HepG2 (cell line): ENCODE measurements at regions not wholly inside any gene's neighbourhood (a gene's known extent, or its start where the extent isn't known, plus 50 kb on each side); places are given as distances from the start of the nearest gene placed in this dataset.

Experiments used
- BCL3 ChIP-seq: sonication (generic); formaldehyde crosslinking; IDR thresholded peaks from 2 replicates; pipeline ENCODE4 v1.5.1; 2020; ENCODE audit warnings: mild to moderate bottlenecking, missing genetic modification reagents, moderate library complexity
- HMG20A ChIP-seq: IDR thresholded peaks from 2 replicates; pipeline ENCODE4 v1.6.1; 2016; ENCODE audit warnings: borderline replicate concordance
- IRF9 ChIP-seq: sonication (generic); formaldehyde crosslinking; IDR thresholded peaks from 2 replicates; pipeline ENCODE4 v1.8.0; 2022; ENCODE audit warnings: missing genetic modification reagents, mild to moderate bottlenecking, borderline replicate concordance
- NR2C2 ChIP-seq: sonication (generic); formaldehyde crosslinking; IDR thresholded peaks from 2 replicates; pipeline ENCODE4 v1.4.0; 2020; ENCODE audit warnings: missing genetic modification reagents, mild to moderate bottlenecking, moderate library complexity, borderline replicate concordance
- NRL ChIP-seq: sonication (generic); formaldehyde crosslinking; IDR thresholded peaks from 2 replicates; pipeline ENCODE4 v1.5.0; 2020; ENCODE audit warnings: missing genetic modification reagents, mild to moderate bottlenecking, moderate library complexity, borderline replicate concordance
- REL ChIP-seq: sonication (generic); formaldehyde crosslinking; conservative IDR thresholded peaks from 2 replicates; pipeline ENCODE4 v1.8.0; 2022; ENCODE audit warnings: mild to moderate bottlenecking, missing genetic modification reagents, moderate library complexity
- RFX1 ChIP-seq: fragments of 450-650 bp; IDR thresholded peaks from 2 replicates; pipeline ENCODE4 v1.6.1; 2017
- RNF2 ChIP-seq: fragments of 450-650 bp; conservative IDR thresholded peaks from 2 replicates; pipeline ENCODE4 v1.6.1; 2016; ENCODE audit warnings: low read depth
- TCF7 ChIP-seq: sonication (generic); IDR thresholded peaks from 2 replicates; pipeline ENCODE4 v1.6.1; 2016; ENCODE audit warnings: antibody characterized with exemption, low read depth
- TRIM24 ChIP-seq: sonication (generic); formaldehyde crosslinking; IDR thresholded peaks from 2 replicates; pipeline ENCODE4 v1.8.0; 2022; ENCODE audit warnings: mild to moderate bottlenecking, missing genetic modification reagents
- TSC22D2 ChIP-seq: sonication (generic); formaldehyde crosslinking; IDR thresholded peaks from 2 replicates; pipeline ENCODE4 v1.5.1; 2020; ENCODE audit warnings: missing genetic modification reagents, mild to moderate bottlenecking, borderline replicate concordance
- ZBTB25 ChIP-seq: IDR thresholded peaks from 2 replicates; pipeline ENCODE4 v1.6.1; 2018; ENCODE audit warnings: missing genetic modification reagents
- ZFP36 ChIP-seq: fragments of 150-350 bp; IDR thresholded peaks from 2 replicates; pipeline ENCODE4 v1.6.1; 2018; ENCODE audit warnings: borderline replicate concordance, low read length, low read depth; ENCODE audit not compliant: partially characterized antibody
- ZFP90 ChIP-seq: sonication (generic); formaldehyde crosslinking; IDR thresholded peaks from 2 replicates; pipeline ENCODE4 v1.8.0; 2022; ENCODE audit warnings: missing genetic modification reagents, mild to moderate bottlenecking, inconsistent platforms, borderline replicate concordance
- ZNF142 ChIP-seq: sonication (generic); formaldehyde crosslinking; IDR thresholded peaks from 2 replicates; pipeline ENCODE4 v1.4.0; 2020; ENCODE audit warnings: missing genetic modification reagents
- ZNF225 ChIP-seq: sonication (generic); formaldehyde crosslinking; IDR thresholded peaks from 2 replicates; pipeline ENCODE4 v1.4.0; 2020; ENCODE audit warnings: mild to moderate bottlenecking, missing genetic modification reagents
- ZNF3 ChIP-seq: IDR thresholded peaks from 2 replicates; pipeline ENCODE4 v1.7.0; 2017; ENCODE audit warnings: inconsistent platforms
- ZNF383 ChIP-seq: sonication (generic); formaldehyde crosslinking; IDR thresholded peaks from 2 replicates; pipeline ENCODE4 v1.4.0; 2020; ENCODE audit warnings: missing genetic modification reagents, mild to moderate bottlenecking, borderline replicate concordance
- ZNF672 ChIP-seq: sonication (generic); formaldehyde crosslinking; IDR thresholded peaks from 2 replicates; pipeline ENCODE4 v1.8.1; 2022; ENCODE audit warnings: missing genetic modification reagents
- TF ChIP-seq, protein P1 (sequence below): sonication (generic); formaldehyde crosslinking; IDR thresholded peaks from 2 replicates; pipeline ENCODE4 v1.4.0; 2020; ENCODE audit warnings: missing genetic modification reagents

- TF ChIP-seq ZNF142 (CRISPR knock-in tag) (no peak), ZBTB25 (CRISPR knock-in tag) (no peak), HMG20A (CRISPR knock-in tag) (peak; percentile 31; the same call in 1 of the 2 replicates), TCF7 (peak; percentile 80), ZNF3 (CRISPR knock-in tag) (no peak), TSC22D2 (CRISPR knock-in tag) (no peak), ZFP90 (CRISPR knock-in tag) (no peak), ZNF225 (no peak), RNF2 (no peak), BCL3 (CRISPR knock-in tag) (no peak), REL (CRISPR knock-in tag) (no peak), NR2C2 (peak; percentile 59; the same call in 1 of the 2 replicates), ZNF383 (CRISPR knock-in tag) (no peak), RFX1 (no peak), ZNF672 (CRISPR knock-in tag) (no peak), NRL (CRISPR knock-in tag) (no peak), IRF9 (no peak), ZFP36 (no peak), TRIM24 (no peak)
- TF ChIP-seq, protein P1, sequence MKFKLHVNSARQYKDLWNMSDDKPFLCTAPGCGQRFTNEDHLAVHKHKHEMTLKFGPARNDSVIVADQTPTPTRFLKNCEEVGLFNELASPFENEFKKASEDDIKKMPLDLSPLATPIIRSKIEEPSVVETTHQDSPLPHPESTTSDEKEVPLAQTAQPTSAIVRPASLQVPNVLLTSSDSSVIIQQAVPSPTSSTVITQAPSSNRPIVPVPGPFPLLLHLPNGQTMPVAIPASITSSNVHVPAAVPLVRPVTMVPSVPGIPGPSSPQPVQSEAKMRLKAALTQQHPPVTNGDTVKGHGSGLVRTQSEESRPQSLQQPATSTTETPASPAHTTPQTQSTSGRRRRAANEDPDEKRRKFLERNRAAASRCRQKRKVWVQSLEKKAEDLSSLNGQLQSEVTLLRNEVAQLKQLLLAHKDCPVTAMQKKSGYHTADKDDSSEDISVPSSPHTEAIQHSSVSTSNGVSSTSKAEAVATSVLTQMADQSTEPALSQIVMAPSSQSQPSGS (CRISPR knock-in tag): no peak
These were observed 770.5 kb downstream of the MED13L start (continued) for GRCh38 chr12:115506822-115507559.
